Islet precursor cell (in vitro differentiated cells): ENCODE measurements at regions not wholly inside any gene's neighbourhood (a gene's known extent, or its start where the extent isn't known, plus 50 kb on each side); places are given as distances from the start of the nearest gene placed in this dataset.
A peak's percentile ranks its signal among the peaks of the same experiment; 100 is the strongest.
"Not testable (repeated sequence)": the region's sequence is repeated elsewhere in the genome, so short reads cannot be mapped to it uniquely, and the experiment has no call there.

Experiments used
- DNase-seq: peaks from one replicate; pipeline ENCODE4 v3.0.0-alpha.2; 2018

- DNase-seq: no peak
Observed at GRCh38 chr18:4605212-4605611, 150.1 kb upstream of the DLGAP1 start.

- DNase-seq: no peak
Observed at GRCh38 chr18:4603955-4604354, 148.8 kb upstream of the DLGAP1 start.

GRCh38 chr18:4599312-4599711, 144.2 kb upstream of the DLGAP1 start:
- peak; percentile 68 for DNase-seq

GRCh38 chr18:4597301-4597700, 142.2 kb upstream of the DLGAP1 start:
- no peak for DNase-seq

GRCh38 chr18:4593895-4594294, 138.8 kb upstream of the DLGAP1 start:
- no peak for DNase-seq

GRCh38 chr18:4593459-4593858, 138.4 kb upstream of the DLGAP1 start:
- DNase-seq: no peak

GRCh38 chr18:4589056-4589800, 134.1 kb upstream of the DLGAP1 start:
- no peak for DNase-seq

GRCh38 chr18:4587204-4587603, 132.1 kb upstream of the DLGAP1 start:
- DNase-seq: no peak

GRCh38 chr18:4586731-4587130, 131.6 kb upstream of the DLGAP1 start:
- peak; percentile 53 for DNase-seq

- DNase-seq: no peak
Observed at GRCh38 chr18:4582431-4583335, 127.6 kb upstream of the DLGAP1 start.

GRCh38 chr18:4581966-4582365, 126.9 kb upstream of the DLGAP1 start:
- DNase-seq: no peak

- no peak for DNase-seq
Observed at GRCh38 chr18:4578449-4578848, 123.3 kb upstream of the DLGAP1 start.

- no peak for DNase-seq
Observed at GRCh38 chr18:4573735-4574134, 118.6 kb upstream of the DLGAP1 start.

GRCh38 chr18:4557502-4557901, 102.4 kb upstream of the DLGAP1 start:
- no peak for DNase-seq

GRCh38 chr18:4551001-4551360, 95.9 kb upstream of the DLGAP1 start:
- DNase-seq: no peak

GRCh38 chr18:4549164-4549872, 94.2 kb upstream of the DLGAP1 start:
- no peak for DNase-seq

GRCh38 chr18:4547126-4547525, 92.0 kb upstream of the DLGAP1 start:
- DNase-seq: no peak

GRCh38 chr18:4544142-4544541, 89.0 kb upstream of the DLGAP1 start:
- no peak for DNase-seq

GRCh38 chr18:4543711-4544110, 88.6 kb upstream of the DLGAP1 start:
- DNase-seq: no peak

- no peak for DNase-seq
Observed at GRCh38 chr18:4541588-4541987, 86.5 kb upstream of the DLGAP1 start.

GRCh38 chr18:4536447-4536846, 81.3 kb upstream of the DLGAP1 start:
- no peak for DNase-seq

- no peak for DNase-seq
Observed at GRCh38 chr18:4528405-4528804, 73.3 kb upstream of the DLGAP1 start.

- not testable (repeated sequence) for DNase-seq
Observed at GRCh38 chr18:4527826-4528225, 72.7 kb upstream of the DLGAP1 start.

GRCh38 chr18:4524096-4524495, 69.0 kb upstream of the DLGAP1 start:
- no peak for DNase-seq
